ENCODE measurements at regions not wholly inside any gene's neighbourhood (a gene's known extent, or its start where the extent isn't known, plus 50 kb on each side); places are given as distances from the start of the nearest gene placed in this dataset.

DNA sequence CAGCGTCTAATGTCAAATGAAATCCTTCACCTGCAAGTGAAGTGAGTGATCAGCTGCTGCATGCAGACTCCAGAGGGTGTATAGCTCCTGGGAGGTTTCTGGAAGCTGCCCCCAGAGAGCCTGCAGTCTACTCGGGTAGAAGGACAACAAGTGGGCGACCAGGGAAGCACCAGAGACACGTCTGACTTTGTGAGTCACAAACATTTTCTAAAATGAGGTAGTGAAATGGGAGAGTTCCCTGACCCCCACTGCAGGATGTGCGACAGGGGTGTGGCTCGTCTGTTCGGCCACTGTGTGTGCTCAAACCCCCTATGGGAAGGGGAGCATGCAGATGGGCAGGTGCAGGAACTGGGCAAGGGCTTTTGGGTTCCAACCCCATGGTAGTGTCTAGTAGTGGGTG, 177.1 kb upstream of the PRKCQ start:
- TF ChIP-seq, protein P1, sequence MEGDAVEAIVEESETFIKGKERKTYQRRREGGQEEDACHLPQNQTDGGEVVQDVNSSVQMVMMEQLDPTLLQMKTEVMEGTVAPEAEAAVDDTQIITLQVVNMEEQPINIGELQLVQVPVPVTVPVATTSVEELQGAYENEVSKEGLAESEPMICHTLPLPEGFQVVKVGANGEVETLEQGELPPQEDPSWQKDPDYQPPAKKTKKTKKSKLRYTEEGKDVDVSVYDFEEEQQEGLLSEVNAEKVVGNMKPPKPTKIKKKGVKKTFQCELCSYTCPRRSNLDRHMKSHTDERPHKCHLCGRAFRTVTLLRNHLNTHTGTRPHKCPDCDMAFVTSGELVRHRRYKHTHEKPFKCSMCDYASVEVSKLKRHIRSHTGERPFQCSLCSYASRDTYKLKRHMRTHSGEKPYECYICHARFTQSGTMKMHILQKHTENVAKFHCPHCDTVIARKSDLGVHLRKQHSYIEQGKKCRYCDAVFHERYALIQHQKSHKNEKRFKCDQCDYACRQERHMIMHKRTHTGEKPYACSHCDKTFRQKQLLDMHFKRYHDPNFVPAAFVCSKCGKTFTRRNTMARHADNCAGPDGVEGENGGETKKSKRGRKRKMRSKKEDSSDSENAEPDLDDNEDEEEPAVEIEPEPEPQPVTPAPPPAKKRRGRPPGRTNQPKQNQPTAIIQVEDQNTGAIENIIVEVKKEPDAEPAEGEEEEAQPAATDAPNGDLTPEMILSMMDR (IDR thresholded peaks at IDR 0.05 in 2 of 3, conservative IDR thresholded peaks at IDR 0.05 in 1 of 3; ENCODE audit: borderline replicate concordance in 1 of 3, insufficient read depth in 1 of 3, low read depth in 2 of 3, low read length in 2 of 3), result no peak
- no peak for TF ChIP-seq POLR2AphosphoS5 (IDR thresholded peaks at IDR 0.05; ENCODE audit: low read depth, low read length)
- no peak for TF ChIP-seq POLR2A (IDR thresholded peaks at IDR 0.05; ENCODE audit: borderline replicate concordance, extremely low read depth, insufficient read depth, insufficient read length)
- TF ChIP-seq JUND (IDR thresholded peaks at IDR 0.05), result no peak
- TF ChIP-seq CEBPB (IDR thresholded peaks at IDR 0.05; ENCODE audit: low read depth), result no peak
- TF ChIP-seq SRF (IDR thresholded peaks at IDR 0.05; ENCODE audit: low read depth), result no peak
- TF ChIP-seq, protein P2, sequence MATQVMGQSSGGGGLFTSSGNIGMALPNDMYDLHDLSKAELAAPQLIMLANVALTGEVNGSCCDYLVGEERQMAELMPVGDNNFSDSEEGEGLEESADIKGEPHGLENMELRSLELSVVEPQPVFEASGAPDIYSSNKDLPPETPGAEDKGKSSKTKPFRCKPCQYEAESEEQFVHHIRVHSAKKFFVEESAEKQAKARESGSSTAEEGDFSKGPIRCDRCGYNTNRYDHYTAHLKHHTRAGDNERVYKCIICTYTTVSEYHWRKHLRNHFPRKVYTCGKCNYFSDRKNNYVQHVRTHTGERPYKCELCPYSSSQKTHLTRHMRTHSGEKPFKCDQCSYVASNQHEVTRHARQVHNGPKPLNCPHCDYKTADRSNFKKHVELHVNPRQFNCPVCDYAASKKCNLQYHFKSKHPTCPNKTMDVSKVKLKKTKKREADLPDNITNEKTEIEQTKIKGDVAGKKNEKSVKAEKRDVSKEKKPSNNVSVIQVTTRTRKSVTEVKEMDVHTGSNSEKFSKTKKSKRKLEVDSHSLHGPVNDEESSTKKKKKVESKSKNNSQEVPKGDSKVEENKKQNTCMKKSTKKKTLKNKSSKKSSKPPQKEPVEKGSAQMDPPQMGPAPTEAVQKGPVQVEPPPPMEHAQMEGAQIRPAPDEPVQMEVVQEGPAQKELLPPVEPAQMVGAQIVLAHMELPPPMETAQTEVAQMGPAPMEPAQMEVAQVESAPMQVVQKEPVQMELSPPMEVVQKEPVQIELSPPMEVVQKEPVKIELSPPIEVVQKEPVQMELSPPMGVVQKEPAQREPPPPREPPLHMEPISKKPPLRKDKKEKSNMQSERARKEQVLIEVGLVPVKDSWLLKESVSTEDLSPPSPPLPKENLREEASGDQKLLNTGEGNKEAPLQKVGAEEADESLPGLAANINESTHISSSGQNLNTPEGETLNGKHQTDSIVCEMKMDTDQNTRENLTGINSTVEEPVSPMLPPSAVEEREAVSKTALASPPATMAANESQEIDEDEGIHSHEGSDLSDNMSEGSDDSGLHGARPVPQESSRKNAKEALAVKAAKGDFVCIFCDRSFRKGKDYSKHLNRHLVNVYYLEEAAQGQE (IDR thresholded peaks at IDR 0.05; ENCODE audit: low read depth), result no peak
- TF ChIP-seq, protein P3, sequence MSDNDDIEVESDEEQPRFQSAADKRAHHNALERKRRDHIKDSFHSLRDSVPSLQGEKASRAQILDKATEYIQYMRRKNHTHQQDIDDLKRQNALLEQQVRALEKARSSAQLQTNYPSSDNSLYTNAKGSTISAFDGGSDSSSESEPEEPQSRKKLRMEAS (IDR thresholded peaks at IDR 0.05), result no peak

All from HCT116 (cell line).